H1 (cell line): ENCODE measurements at regions not wholly inside any gene's neighbourhood (a gene's known extent, or its start where the extent isn't known, plus 50 kb on each side); places are given as distances from the start of the nearest gene placed in this dataset.

Experiments
- CTCF ChIA-PET: fragments of 300-600 bp; sonication (Branson Sonifier 250); formaldehyde crosslinking; loops from one replicate; lab custom pipeline; 2021; ENCODE audit not compliant: partially characterized antibody; lab: Charles Lee
- POLR2A ChIA-PET: fragments of 300-600 bp; sonication (Branson Sonifier 250); formaldehyde crosslinking; loops from one replicate; lab custom pipeline; 2021; ENCODE audit warnings: inconsistent platforms; ENCODE audit not compliant: partially characterized antibody; lab: Charles Lee
- DNase-seq, 2 experiments: peaks; one replicate each; pipeline versions ENCODE4 v3.0.0 to v3.0.0-alpha.2; 2010 to 2022; ENCODE audit warnings: low spot score in 2 of 2, low read depth in 1 of 2, mixed read lengths in 1 of 2
- FAIRE-seq: peaks from 2 replicates; lab custom pipeline; 2011; peaks lifted over from hg19 to GRCh38; lab: Jason Lieb, UNC
- H2AFZ ChIP-seq: 2 replicates; pipeline ENCODE4 v1.8.1; 2012; ENCODE audit warnings: low read length, inconsistent platforms
- H2AK5ac ChIP-seq: 2 replicates; pipeline ENCODE4 v1.6.1; 2013; ENCODE audit warnings: low read depth, low read length
- H2BK120ac ChIP-seq: replicated peaks from 2 replicates; pipeline ENCODE3; 2013; ENCODE audit warnings: low read depth, low read length, inconsistent platforms
- H2BK12ac ChIP-seq: 2 replicates; pipeline ENCODE4 v1.6.1; 2013; ENCODE audit warnings: low read depth, low read length
- H2BK15ac ChIP-seq: 2 replicates; pipeline ENCODE4 v1.6.1; 2013; ENCODE audit warnings: low read length
- H2BK20ac ChIP-seq: 2 replicates; pipeline ENCODE4 v1.6.1; 2013; ENCODE audit warnings: low read length
- H2BK5ac ChIP-seq: 2 replicates; pipeline ENCODE4 v1.6.1; 2013; ENCODE audit warnings: low read depth, low read length
- H3K14ac ChIP-seq: 2 replicates; pipeline ENCODE4 v1.6.1; 2013; ENCODE audit warnings: inconsistent platforms; ENCODE audit not compliant: insufficient read length
- H3K18ac ChIP-seq: 2 replicates; pipeline ENCODE4 v1.6.1; 2013; ENCODE audit warnings: low read length; ENCODE audit errors: extremely low read depth
- H3K23ac ChIP-seq: 2 replicates; pipeline ENCODE4 v1.6.1; 2013; ENCODE audit warnings: inconsistent platforms; ENCODE audit not compliant: insufficient read length
- H3K23me2 ChIP-seq: 2 replicates; pipeline ENCODE4 v1.6.1; 2013; ENCODE audit warnings: low read depth, low read length
- H3K27ac ChIP-seq: 2 replicates; pipeline ENCODE4 v1.6.1; 2011; ENCODE audit warnings: low read depth, low read length, inconsistent platforms
- H3K27me3 ChIP-seq, 4 experiments: replicated peaks in 1 of 4; 1 replicate in 1 of 4; 2 replicates in 3 of 4; pipeline versions ENCODE4 v1.6.1 to v1.8.1; 2011 to 2013; ENCODE audit warnings: low read length in 3 of 4, mild to moderate bottlenecking in 3 of 4, inconsistent platforms in 2 of 4, mixed read lengths in 2 of 4, moderate library complexity in 1 of 4; ENCODE audit not compliant: control insufficient read depth in 3 of 4, insufficient read depth in 3 of 4; ENCODE audit errors: extremely low read depth in 1 of 4
- H3K36me3 ChIP-seq, 4 experiments: 2 replicates each; pipeline versions ENCODE4 v1.6.1 to v1.8.1; 2011 to 2013; ENCODE audit warnings: mild to moderate bottlenecking in 4 of 4, low read length in 3 of 4, moderate library complexity in 2 of 4, control low read depth in 1 of 4, inconsistent platforms in 1 of 4; ENCODE audit not compliant: insufficient read depth in 4 of 4, control insufficient read depth in 2 of 4
- H3K4ac ChIP-seq: replicated peaks from 2 replicates; pipeline ENCODE3; 2013; ENCODE audit warnings: low read length, low read depth, mixed read lengths, inconsistent platforms; ENCODE audit not compliant: insufficient read length
- H3K4me1 ChIP-seq, 4 experiments: replicated peaks in 1 of 4; 1 replicate in 1 of 4; 2 replicates in 3 of 4; pipeline versions ENCODE4 v1.6.1 to v1.8.1; 2011 to 2013; ENCODE audit warnings: low read length in 3 of 4, inconsistent platforms in 2 of 4, mixed read lengths in 1 of 4; ENCODE audit not compliant: insufficient read depth in 4 of 4, control insufficient read depth in 3 of 4
- H3K4me2 ChIP-seq, 2 experiments: 2 replicates each; pipeline versions ENCODE4 v1.6.1 to v1.8.1; 2011 to 2013; ENCODE audit warnings: low read depth in 2 of 2, low read length in 2 of 2, control low read depth in 1 of 2, inconsistent platforms in 1 of 2, mild to moderate bottlenecking in 1 of 2; ENCODE audit not compliant: insufficient read depth in 1 of 2
- H3K4me3 ChIP-seq, 4 experiments: fragments of 200-600, 300-600 bp in 1 of 4; sonication (generic), shearing (Covaris generic), sonication (Bioruptor Twin) in 1 of 4; 2 replicates each; pipeline versions ENCODE4 v1.5.1 to v1.8.1; 2011 to 2016; ENCODE audit warnings: low read length in 4 of 4, low read depth in 3 of 4, control low read depth in 2 of 4, inconsistent platforms in 2 of 4, mild to moderate bottlenecking in 2 of 4, mixed read lengths in 1 of 4, moderate library complexity in 1 of 4; ENCODE audit not compliant: insufficient read depth in 2 of 4; ENCODE audit errors: extremely low read depth in 1 of 4
- H3K56ac ChIP-seq: replicated peaks from 2 replicates; pipeline ENCODE3; 2013; ENCODE audit warnings: low read depth, mild to moderate bottlenecking, mixed read lengths, low read length, inconsistent platforms; ENCODE audit not compliant: insufficient read length
- H3K79me1 ChIP-seq: 2 replicates; pipeline ENCODE4 v1.6.1; 2013; ENCODE audit warnings: low read depth, low read length, control low read depth
- H3K79me2 ChIP-seq, 2 experiments: 2 replicates each; pipeline versions ENCODE4 v1.6.1 to v1.8.1; 2012 to 2013; ENCODE audit warnings: low read length in 2 of 2, mild to moderate bottlenecking in 2 of 2, inconsistent platforms in 1 of 2; ENCODE audit not compliant: insufficient read depth in 2 of 2, control insufficient read depth in 1 of 2
- H3K9ac ChIP-seq, 4 experiments: replicated peaks in 1 of 4; 1 replicate in 1 of 4; 2 replicates in 3 of 4; pipeline versions ENCODE4 v1.6.1 to v1.8.1; 2011 to 2013; ENCODE audit warnings: low read depth in 3 of 4, low read length in 3 of 4, control low read depth in 2 of 4, mild to moderate bottlenecking in 2 of 4, moderate library complexity in 2 of 4, inconsistent platforms in 1 of 4; ENCODE audit errors: extremely low read depth in 1 of 4
- H3K9me3 ChIP-seq, 2 experiments: 2 replicates each; pipeline versions ENCODE4 v1.6.1 to v1.8.1; 2012 to 2013; ENCODE audit warnings: mild to moderate bottlenecking in 2 of 2, moderate library complexity in 2 of 2, control low read depth in 1 of 2, inconsistent platforms in 1 of 2, low read depth in 1 of 2, low read length in 1 of 2, mixed read lengths in 1 of 2; ENCODE audit not compliant: insufficient read depth in 2 of 2
- H4K20me1 ChIP-seq, 2 experiments: replicated peaks in 1 of 2; 2 replicates each; pipeline versions ENCODE3 to v1.8.1; 2011 to 2013; ENCODE audit warnings: inconsistent platforms in 2 of 2, low read length in 2 of 2, mild to moderate bottlenecking in 1 of 2; ENCODE audit not compliant: insufficient read depth in 2 of 2, control insufficient read depth in 1 of 2
- H4K5ac ChIP-seq: 2 replicates; pipeline ENCODE4 v1.6.1; 2013; ENCODE audit warnings: low read length, low read depth, mixed read lengths, inconsistent platforms; ENCODE audit not compliant: insufficient read length
- H4K8ac ChIP-seq: 2 replicates; pipeline ENCODE4 v1.8.0; 2013; ENCODE audit warnings: mild to moderate bottlenecking, moderate library complexity, low read length, inconsistent platforms; ENCODE audit not compliant: insufficient read depth; ENCODE audit errors: extremely low read depth
- H4K91ac ChIP-seq: replicated peaks from 2 replicates; pipeline ENCODE3; 2013; ENCODE audit warnings: low read length, mixed read lengths, inconsistent platforms; ENCODE audit not compliant: insufficient read length
- KDM1A ChIP-seq: fragments of 200-600, 300-600 bp; sonication (generic); IDR thresholded peaks from 2 replicates; pipeline ENCODE4 v1.7.1; 2016; ENCODE audit warnings: mild to moderate bottlenecking, low read length, borderline replicate concordance
- TAF1 ChIP-seq: IDR thresholded peaks from 2 replicates; pipeline ENCODE4 v1.6.1; 2011; ENCODE audit warnings: mild to moderate bottlenecking, low read depth, low read length
- WGBS, 2 experiments: shearing (Covaris generic) in 1 of 2; methylation state at CpG; one replicate each; pipeline versions ENCODE4 v1.1.6 to v1.1.7; 2013 to 2015; ENCODE audit warnings: low lambda C conversion rate in 2 of 2, mixed read lengths in 2 of 2, inconsistent platforms in 1 of 2, low coverage in 1 of 2, missing lambda C conversion rate in 1 of 2; ENCODE audit not compliant: insufficient replicate concordance in 2 of 2, insufficient coverage in 1 of 2, insufficient read length in 1 of 2; ENCODE audit errors: extremely low coverage in 1 of 2, missing lambda C conversion rate in 1 of 2; 5-methylcytosine and 5-hydroxymethylcytosine counted together

- H3K79me1 ChIP-seq: no peaks in the 10 kb centered on the region
- CTCF ChIA-PET: interaction anchor here (0.6 to 4.2 kb wide), 72 partner anchors 10 to 1091 kb away, joined by 3 to 57 read pairs (median 4); partner anchors contain the start of gene AJAP1
- H3K4me2 ChIP-seq: no peak overlapping the region
- peak overlapping the region; percentile 20 for H2BK15ac ChIP-seq
- H3K23ac ChIP-seq: no peak overlapping the region
- H4K8ac ChIP-seq: 0 out of 2 replicates have a peak overlapping the region, but pooled peaks have one; percentile 6
- no peak overlapping the region for H2BK20ac ChIP-seq
- H4K91ac ChIP-seq: no peak overlapping the region
- H3K18ac ChIP-seq: no peak overlapping the region
- no peak for TF ChIP-seq TAF1
- TF ChIP-seq KDM1A: peak; percentile 55; the same call in 1 of the 2 replicates
- TF ChIP-seq, all 59 proteins: peak for 1
- Histone ChIP-seq H2BK5ac (0 out of 2 replicates have a peak overlapping the region, but pooled peaks have one; percentile 2), H3K23me2 (peaks cover 2% of the 10 kb centered on the region), H3K4ac (peak overlapping the region; percentile 51), H2AK5ac (peak overlapping the region; percentile 77; the same call in 1 of the 2 replicates), H2AFZ (no peak overlapping the region), H3K4me1 (peaks cover 4 to 13% (median 10%) of the 10 kb centered on the region in 4 experiments), H3K9me3 (peaks cover 2 to 6% of the 10 kb centered on the region in 2 experiments; a peak in 2 of 4 replicates), H3K36me3 (no peaks in the 10 kb centered on the region), H3K14ac (no peak overlapping the region), H2BK120ac (no peak overlapping the region), H3K9ac (no peak overlapping the region), H4K5ac (no peak overlapping the region), H2BK12ac (0 out of 2 replicates have a peak overlapping the region, but pooled peaks have one; percentile 71), H3K79me2 (no peaks in the 10 kb centered on the region), H3K27me3 (no peaks in the 10 kb centered on the region), H3K27ac (no peak overlapping the region), H4K20me1 (no peaks in the 10 kb centered on the region), H3K4me3 (no peak overlapping the region), H3K56ac (no peak overlapping the region)
- POLR2A ChIA-PET: interaction anchor here (0.7 to 1.1 kb wide), 3 partner anchors 20 to 81 kb away, joined by 3 to 5 read pairs (median 3); no protein-coding TSS in a partner anchor
- FAIRE-seq (no peak), DNase-seq (peak in 1 of 2 experiments; percentile 50)
- WGBS, 2 experiments: 82% methylated on average over 26 of the region's 26 CpGs; no CpG with 5 or more reads in 1 of the 2 experiments
These were observed 247.1 kb downstream of the NPHP4 start for GRCh38 chr1:5744911-5745799.
